ENCODE measurements at regions not wholly inside any gene's neighbourhood (a gene's known extent, or its start where the extent isn't known, plus 50 kb on each side); places are given as distances from the start of the nearest gene placed in this dataset.

GRCh38 chr4:111492496-111492895 lies 652.8 kb upstream of the FAM241A start:
- 6% methylated on average over 1 of the region's 1 CpG for WGBS (ENCODE audit: missing lambda C conversion rate)
- Histone ChIP-seq H3K9me3 (no peaks in the 10 kb centered on the region), H3K27ac (no peak overlapping the region), H3K4me1 (0 out of 3 replicates have a peak, but pooled peaks cover 7% of the 10 kb centered on the region), H3K4me2 (peak overlapping the region; percentile 73), H3K4me3 (no peak overlapping the region)
- ChIA-PET POLR2A (no interaction called here), CTCF (no interaction called here)
- no peak for FAIRE-seq
- DNase-seq (ENCODE audit: low read depth in 1 of 2, low spot score in 1 of 2), result no peak
- no peak for ATAC-seq
- TF ChIP-seq JUNB (IDR thresholded peaks at IDR 0.05) (no peak), RCOR1 (IDR thresholded peaks at IDR 0.05; ENCODE audit: low read depth, low read length) (no peak), PBX3 (IDR thresholded peaks at IDR 0.05) (no peak), TP53 (CRISPR knock-in tag; IDR thresholded peaks at IDR 0.05) (no peak), CBX8 (IDR thresholded peaks at IDR 0.05) (no peak), HEYL (CRISPR knock-in tag; IDR thresholded peaks at IDR 0.05) (no peak), NFE2L2 (conservative IDR thresholded peaks at IDR 0.05; ENCODE audit: low read length) (no peak), CBX2 (IDR thresholded peaks at IDR 0.05; ENCODE audit: borderline replicate concordance, low read depth) (no peak), RNF2 (IDR thresholded peaks at IDR 0.05; ENCODE audit: borderline replicate concordance, low read depth) (no peak), FOSB (CRISPR knock-in tag; IDR thresholded peaks at IDR 0.05) (no peak), JUN (IDR thresholded peaks at IDR 0.05) (no peak), REST (IDR thresholded peaks at IDR 0.05) (no peak), POLR2A (IDR thresholded peaks at IDR 0.05; ENCODE audit: low read length) (no peak)

DNA sequence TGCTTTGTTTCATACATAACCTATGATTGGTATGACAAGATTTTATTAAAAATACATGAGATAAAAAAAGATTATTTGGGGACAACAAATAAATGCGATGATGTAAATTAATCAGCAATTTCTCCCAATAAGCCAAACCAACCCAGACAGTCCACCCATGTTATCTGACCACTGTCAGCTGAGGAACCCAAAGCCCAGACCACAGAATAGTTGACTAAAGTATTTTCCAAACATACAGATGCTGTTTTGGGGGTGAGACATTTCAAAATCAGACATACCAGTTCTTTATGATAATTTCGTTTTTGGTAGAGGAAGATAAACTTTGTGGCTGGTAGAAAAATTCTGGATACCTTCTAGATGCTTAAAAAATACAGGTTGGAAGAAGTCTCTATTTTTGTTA lies 650.8 kb upstream of the FAM241A start:
- Histone ChIP-seq H3K4me1 (0 out of 3 replicates have a peak, but pooled peaks cover 7% of the 10 kb centered on the region), H3K4me3 (no peak overlapping the region), H3K9me3 (no peaks in the 10 kb centered on the region), H3K4me2 (no peak overlapping the region), H3K27ac (no peak overlapping the region)
- TF ChIP-seq RNF2 (IDR thresholded peaks at IDR 0.05; ENCODE audit: borderline replicate concordance, low read depth) (no peak), ZFP36 (IDR thresholded peaks at IDR 0.05; ENCODE audit: borderline replicate concordance, partially characterized antibody) (no peak), RFX5 (IDR thresholded peaks at IDR 0.05) (no peak), SREBF2 (IDR thresholded peaks at IDR 0.05) (no peak), ESRRA (IDR thresholded peaks at IDR 0.05; ENCODE audit: borderline replicate concordance, low read length) (no peak), HOXB13 (CRISPR knock-in tag; IDR thresholded peaks at IDR 0.05; ENCODE audit: low read depth) (no peak), HMGXB4 (CRISPR knock-in tag; IDR thresholded peaks at IDR 0.05; ENCODE audit: borderline replicate concordance) (no peak), RAD21 (conservative IDR thresholded peaks at IDR 0.05 in 1 of 2, IDR thresholded peaks at IDR 0.05 in 1 of 2) (no peak), GATA3 (IDR thresholded peaks at IDR 0.05; ENCODE audit: borderline replicate concordance) (no peak), KDM5A (IDR thresholded peaks at IDR 0.05) (no peak), FOXS1 (CRISPR knock-in tag; IDR thresholded peaks at IDR 0.05) (no peak), MAFK (IDR thresholded peaks at IDR 0.05; ENCODE audit: partially characterized antibody) (no peak), JUNB (IDR thresholded peaks at IDR 0.05) (no peak)
- TF ChIP-seq, protein P1, sequence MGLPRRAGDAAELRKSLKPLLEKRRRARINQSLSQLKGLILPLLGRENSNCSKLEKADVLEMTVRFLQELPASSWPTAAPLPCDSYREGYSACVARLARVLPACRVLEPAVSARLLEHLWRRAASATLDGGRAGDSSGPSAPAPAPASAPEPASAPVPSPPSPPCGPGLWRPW (IDR thresholded peaks at IDR 0.05), result no peak
- DNase-seq (ENCODE audit: low read depth in 1 of 2, low spot score in 1 of 2) (no peak), ATAC-seq (no peak), FAIRE-seq (no peak)
- POLR2A ChIA-PET, result no interaction called here
- 62% methylated on average over 2 of the region's 2 CpGs for WGBS (ENCODE audit: missing lambda C conversion rate)
- CTCF ChIA-PET, result no interaction called here
